Stimulated activated naive CD8-positive, alpha-beta T cell treated with anti-CD3 and anti-CD28 coated beads, Interleukin-15, Interleukin-2, amounts not matched to agents 100 U/mL and 50 U/mL, for 24 hours (primary cell): ENCODE measurements at regions not wholly inside any gene's neighbourhood (a gene's known extent, or its start where the extent isn't known, plus 50 kb on each side); places are given as distances from the start of the nearest gene placed in this dataset.
A peak's percentile ranks its signal among the peaks of the same experiment; 100 is the strongest.
"Not testable (repeated sequence)": the region's sequence is repeated elsewhere in the genome, so short reads cannot be mapped to it uniquely, and the experiment has no call there.

Source experiments
- ATAC-seq: fragments of 150-1000 bp; cut with Tn5 transposase; one replicate; pipeline ENCODE4 v1.10.0; 2021
- DNase-seq: peaks from one replicate; pipeline ENCODE4 v3.0.0; 2021

GRCh38 chr21:9246010-9246409 lies 1275.4 kb upstream of the TPTE start:
- peak; percentile 14 for ATAC-seq
- not testable (repeated sequence) for DNase-seq

GRCh38 chr21:9246481-9247289 lies 1274.7 kb upstream of the TPTE start:
- DNase-seq (peak; percentile 1), ATAC-seq (peak; percentile 58)

- peak; percentile 0 for DNase-seq
- peak; percentile 30 for ATAC-seq
Measured at GRCh38 chr21:9247290-9247613, 1274.1 kb upstream of the TPTE start.

GRCh38 chr21:9247616-9248317 lies 1273.6 kb upstream of the TPTE start:
- peak; percentile 33 for ATAC-seq
- DNase-seq = peak; percentile 1
